Esophagus muscularis mucosa (tissue), 3 donors: ENCODE measurements at regions not wholly inside any gene's neighbourhood (a gene's known extent, or its start where the extent isn't known, plus 50 kb on each side); places are given as distances from the start of the nearest gene placed in this dataset.

Experiments used
- CTCF ChIP-seq, 3 experiments: fragments of 200-600 bp in 2 of 3; fragments of 450-650 bp in 1 of 3; sonication (generic) in 2 of 3; IDR thresholded peaks; one replicate each; pipeline ENCODE4 v1.5.1; 2017 to 2019; ENCODE audit warnings: antibody characterized with exemption in 3 of 3, mild to moderate bottlenecking in 2 of 3, moderate library complexity in 1 of 3
- POLR2A ChIP-seq: fragments of 450-650 bp; IDR thresholded peaks from one replicate; pipeline ENCODE4 v1.6.1; 2017; ENCODE audit warnings: antibody characterized with exemption, moderate library complexity, mild to moderate bottlenecking, low read depth
- POLR2AphosphoS5 ChIP-seq, 2 donors: sonication (generic); formaldehyde crosslinking; IDR thresholded peaks; one replicate each; pipeline ENCODE4 v1.6.1; 2017; ENCODE audit warnings: antibody characterized with exemption in 2 of 2

- TF ChIP-seq POLR2A, result no peak
- TF ChIP-seq CTCF (IDR thresholded peaks at IDR 0.05), result no peak
- no peak for TF ChIP-seq POLR2AphosphoS5 (IDR thresholded peaks at IDR 0.05)
Observed at GRCh38 chr5:99275128-99275527, 346.3 kb upstream of the CHD1 start.
